LNCaP clone FGC (cell line): ENCODE measurements at regions not wholly inside any gene's neighbourhood (a gene's known extent, or its start where the extent isn't known, plus 50 kb on each side); places are given as distances from the start of the nearest gene placed in this dataset.

Experiments used
- DNase-seq: peaks from one replicate; pipeline ENCODE4 v3.0.0-alpha.2; 2011; ENCODE audit warnings: low read depth
- H3K4me3 ChIP-seq: 2 replicates; pipeline ENCODE4 v1.5.1; 2011; ENCODE audit warnings: mild to moderate bottlenecking, low read depth, low read length, control low read depth
- CTCF ChIP-seq: IDR thresholded peaks from 2 replicates; pipeline ENCODE4 v1.5.1; 2012; ENCODE audit warnings: mild to moderate bottlenecking; ENCODE audit not compliant: control insufficient read depth, insufficient read depth; ENCODE audit errors: extremely low read depth

GRCh38 chr12:124195567-124195942 lies 99.3 kb upstream of the RFLNA start:
- no peak for TF ChIP-seq CTCF

GRCh38 chr12:124196236-124196635 lies 98.7 kb upstream of the RFLNA start:
- no peak for DNase-seq

More at GRCh38 chr12:124195567-124195942, 99.3 kb upstream of the RFLNA start:
- no peak overlapping the region for H3K4me3 ChIP-seq
- no peak for DNase-seq

DNA sequence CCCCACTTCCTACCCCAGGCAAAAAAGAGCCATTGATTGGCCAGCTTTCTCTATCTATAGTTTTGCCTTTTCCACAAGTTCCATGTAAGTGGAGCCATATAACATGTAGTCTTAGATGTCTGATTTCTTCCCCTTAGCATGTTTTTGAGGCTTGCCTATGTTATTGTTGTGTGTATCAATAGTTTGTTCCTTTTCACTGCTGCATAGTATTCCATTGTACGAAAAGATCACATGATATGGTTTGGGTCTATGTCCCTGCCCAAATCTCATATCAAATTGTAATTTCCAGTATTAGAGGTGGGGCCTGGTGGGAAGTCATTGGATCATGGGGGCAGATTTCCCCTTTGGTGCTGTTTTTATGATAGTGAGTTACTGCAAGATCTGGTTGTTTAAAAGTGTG lies 93.6 kb upstream of the RFLNA start:
- TF ChIP-seq CTCF, result no peak
- no peak overlapping the region for H3K4me3 ChIP-seq
- no peak for DNase-seq

More at GRCh38 chr12:124196236-124196635, 98.7 kb upstream of the RFLNA start:
- H3K4me3 ChIP-seq, result no peak overlapping the region
- no peak for TF ChIP-seq CTCF

DNA sequence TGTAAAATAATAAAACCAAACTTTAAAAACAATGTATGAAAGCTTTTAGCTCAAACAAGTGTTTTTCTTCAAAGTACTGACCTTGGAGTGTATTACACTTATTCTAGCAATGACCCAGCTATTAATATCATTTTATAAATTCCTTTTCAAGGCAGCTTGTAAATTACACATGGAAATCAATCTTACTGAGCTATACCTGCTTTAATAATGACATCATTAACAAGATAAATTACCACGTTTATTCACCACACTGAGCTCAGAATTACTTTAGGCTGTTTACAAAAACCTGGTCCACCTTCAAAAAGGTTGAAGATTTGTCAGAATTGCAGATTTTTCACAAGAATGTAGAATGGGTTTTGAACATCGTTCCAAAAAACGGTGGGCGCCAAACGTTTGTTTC lies 91.7 kb upstream of the RFLNA start:
- TF ChIP-seq CTCF, result no peak
- H3K4me3 ChIP-seq, result no peak overlapping the region
- DNase-seq, result no peak

DNA sequence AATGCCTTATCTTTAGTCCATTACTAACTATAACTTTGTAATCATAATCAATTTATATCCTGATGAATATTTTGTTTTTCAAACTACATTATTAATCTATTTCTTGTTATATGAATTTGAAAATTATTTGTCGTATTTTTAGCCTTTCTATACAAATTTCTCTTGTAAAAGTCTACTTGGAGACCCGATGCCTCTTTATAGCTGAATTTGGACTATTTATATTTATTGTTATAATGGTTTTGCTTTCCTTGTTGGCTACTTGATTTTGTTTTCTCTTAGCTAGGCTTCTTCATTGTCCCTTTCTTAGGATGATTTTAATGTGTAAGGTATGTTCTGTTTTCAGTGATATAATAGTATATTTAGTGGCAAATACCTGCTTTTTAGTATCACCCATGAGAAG lies 89.5 kb upstream of the RFLNA start:
- no peak for TF ChIP-seq CTCF
- no peak for DNase-seq
- H3K4me3 ChIP-seq, result no peak overlapping the region

DNA sequence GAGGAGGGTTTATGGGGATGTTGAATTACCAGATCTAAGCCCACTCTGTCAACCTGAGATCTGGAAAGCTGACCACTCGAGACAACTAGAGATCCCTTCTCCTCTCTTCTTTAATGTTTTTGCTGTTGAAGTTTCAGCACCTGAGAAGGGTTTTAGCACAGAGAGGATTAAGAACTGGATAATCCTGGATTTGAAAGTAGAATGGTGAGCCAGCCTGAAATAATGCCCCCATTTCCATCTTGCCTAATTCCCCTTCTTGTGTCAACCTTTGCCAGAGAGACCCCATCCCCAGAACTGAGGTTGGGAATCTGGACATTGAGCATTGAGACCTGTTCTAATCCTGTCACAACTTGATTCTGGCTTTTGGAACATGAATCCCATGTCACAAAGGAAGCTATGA lies 87.8 kb upstream of the RFLNA start:
- no peak for DNase-seq
- TF ChIP-seq CTCF, result no peak
- no peak overlapping the region for H3K4me3 ChIP-seq

DNA sequence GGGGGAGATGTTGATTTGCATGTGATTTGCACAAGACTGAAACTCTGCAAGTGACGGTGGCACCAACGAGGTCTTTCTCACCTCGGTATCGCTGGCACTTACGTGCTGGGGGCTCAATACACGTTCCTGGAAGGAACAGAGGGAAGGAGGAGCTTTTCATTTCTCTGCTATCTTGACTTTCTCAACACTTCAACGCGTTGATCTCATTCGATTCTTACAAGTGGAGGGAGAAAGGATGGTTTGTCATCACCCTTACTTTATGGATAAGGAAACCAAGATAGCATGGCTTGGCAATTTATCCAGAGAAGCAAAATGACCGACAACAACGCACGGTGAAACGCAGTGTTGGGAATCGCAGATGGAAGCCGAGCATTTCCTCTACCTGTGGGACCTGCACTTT lies 87.3 kb upstream of the RFLNA start:
- TF ChIP-seq CTCF, result no peak
- no peak for DNase-seq
- no peak overlapping the region for H3K4me3 ChIP-seq
